ENCODE measurements at regions not wholly inside any gene's neighbourhood (a gene's known extent, or its start where the extent isn't known, plus 50 kb on each side); places are given as distances from the start of the nearest gene placed in this dataset.
"Not testable (repeated sequence)": the region's sequence is repeated elsewhere in the genome, so short reads cannot be mapped to it uniquely, and the experiment has no call there.

DNA sequence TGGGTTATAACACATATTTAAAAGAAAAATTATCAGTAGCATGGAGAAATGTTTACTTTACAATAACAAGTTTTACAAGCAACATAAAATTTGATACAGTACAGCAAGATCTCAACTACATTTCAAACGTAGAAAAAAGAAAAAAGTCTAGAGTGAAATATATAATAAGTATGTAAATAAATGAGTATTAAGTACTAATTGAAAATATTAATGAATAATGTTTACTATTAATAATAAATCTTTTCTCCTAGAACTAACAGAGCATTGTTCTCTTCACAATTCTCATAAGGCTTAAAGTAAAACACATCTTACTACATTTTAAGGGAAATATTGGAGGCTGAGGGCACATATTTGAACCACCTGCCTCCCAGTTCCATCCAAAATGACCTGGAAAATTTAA, 72.1 kb downstream of the TMEM212 start:
- no peaks in the 10 kb centered on the region for H4K20me1 ChIP-seq (ENCODE audit: insufficient read depth, low read length)

GRCh38 chr3:171916888-171917287, 73.7 kb downstream of the TMEM212 start:
- Histone ChIP-seq H3K9me3 (ENCODE audit: insufficient read depth, low read length, severe bottlenecking) (no peaks in the 10 kb centered on the region), H3K4me1 (ENCODE audit: insufficient read depth, low read length) (no peaks in the 10 kb centered on the region), H3K27ac (ENCODE audit: low read length) (no peak overlapping the region), H4K20me1 (ENCODE audit: insufficient read depth, low read length) (no peaks in the 10 kb centered on the region), H3K9ac (ENCODE audit: low read depth, low read length) (no peak overlapping the region), H3K36me3 (ENCODE audit: insufficient read depth, low read length) (no peaks in the 10 kb centered on the region), H3K4me2 (ENCODE audit: insufficient read depth, low read length) (no peak overlapping the region), H3K4me3 (ENCODE audit: low read depth in 1 of 2, low read length in 2 of 2) (no peak overlapping the region), H3K27me3 (ENCODE audit: insufficient read depth, low read length, poor library complexity) (peaks cover 3% of the 10 kb centered on the region), H2AFZ (ENCODE audit: low read depth, low read length) (no peak overlapping the region), H3K79me2 (ENCODE audit: insufficient read depth, low read length) (no peaks in the 10 kb centered on the region)
- DNase-seq: no peak
- no peak for ATAC-seq (ENCODE audit: insufficient read depth, low read depth)
- no peak for TF ChIP-seq EZH2 (IDR thresholded peaks at IDR 0.05; ENCODE audit: borderline replicate concordance, low read depth, low read length, severe bottlenecking)
- TF ChIP-seq, protein P1, sequence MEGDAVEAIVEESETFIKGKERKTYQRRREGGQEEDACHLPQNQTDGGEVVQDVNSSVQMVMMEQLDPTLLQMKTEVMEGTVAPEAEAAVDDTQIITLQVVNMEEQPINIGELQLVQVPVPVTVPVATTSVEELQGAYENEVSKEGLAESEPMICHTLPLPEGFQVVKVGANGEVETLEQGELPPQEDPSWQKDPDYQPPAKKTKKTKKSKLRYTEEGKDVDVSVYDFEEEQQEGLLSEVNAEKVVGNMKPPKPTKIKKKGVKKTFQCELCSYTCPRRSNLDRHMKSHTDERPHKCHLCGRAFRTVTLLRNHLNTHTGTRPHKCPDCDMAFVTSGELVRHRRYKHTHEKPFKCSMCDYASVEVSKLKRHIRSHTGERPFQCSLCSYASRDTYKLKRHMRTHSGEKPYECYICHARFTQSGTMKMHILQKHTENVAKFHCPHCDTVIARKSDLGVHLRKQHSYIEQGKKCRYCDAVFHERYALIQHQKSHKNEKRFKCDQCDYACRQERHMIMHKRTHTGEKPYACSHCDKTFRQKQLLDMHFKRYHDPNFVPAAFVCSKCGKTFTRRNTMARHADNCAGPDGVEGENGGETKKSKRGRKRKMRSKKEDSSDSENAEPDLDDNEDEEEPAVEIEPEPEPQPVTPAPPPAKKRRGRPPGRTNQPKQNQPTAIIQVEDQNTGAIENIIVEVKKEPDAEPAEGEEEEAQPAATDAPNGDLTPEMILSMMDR (IDR thresholded peaks at IDR 0.05; ENCODE audit: borderline replicate concordance, extremely low read depth, low read length, poor library complexity, severe bottlenecking): no peak

More for the DNA sequence above, 72.1 kb downstream of the TMEM212 start:
- Histone ChIP-seq H3K36me3 (ENCODE audit: insufficient read depth, low read length) (no peaks in the 10 kb centered on the region), H3K4me1 (ENCODE audit: insufficient read depth, low read length) (no peaks in the 10 kb centered on the region), H2AFZ (ENCODE audit: low read depth, low read length) (no peak overlapping the region), H3K79me2 (ENCODE audit: insufficient read depth, low read length) (no peaks in the 10 kb centered on the region), H3K4me3 (ENCODE audit: low read depth in 1 of 2, low read length in 2 of 2) (no peak overlapping the region), H3K27me3 (ENCODE audit: insufficient read depth, low read length, poor library complexity) (peaks cover 3% of the 10 kb centered on the region), H3K4me2 (ENCODE audit: insufficient read depth, low read length) (no peak overlapping the region), H3K27ac (ENCODE audit: low read length) (no peak overlapping the region), H3K9ac (ENCODE audit: low read depth, low read length) (no peak overlapping the region), H3K9me3 (ENCODE audit: insufficient read depth, low read length, severe bottlenecking) (no peaks in the 10 kb centered on the region)
- DNase-seq (no peak), ATAC-seq (ENCODE audit: insufficient read depth, low read depth) (no peak)
- TF ChIP-seq, protein P1 (IDR thresholded peaks at IDR 0.05; ENCODE audit: borderline replicate concordance, extremely low read depth, low read length, poor library complexity, severe bottlenecking): no peak
- no peak for TF ChIP-seq EZH2 (IDR thresholded peaks at IDR 0.05; ENCODE audit: borderline replicate concordance, low read depth, low read length, severe bottlenecking)

- not testable (repeated sequence) for H4K20me1 ChIP-seq (ENCODE audit: insufficient read depth, low read length); H3K4me1 ChIP-seq (ENCODE audit: insufficient read depth, low read length)
Observed at GRCh38 chr3:171922629-171923028, 79.5 kb downstream of the TMEM212 start.

DNA sequence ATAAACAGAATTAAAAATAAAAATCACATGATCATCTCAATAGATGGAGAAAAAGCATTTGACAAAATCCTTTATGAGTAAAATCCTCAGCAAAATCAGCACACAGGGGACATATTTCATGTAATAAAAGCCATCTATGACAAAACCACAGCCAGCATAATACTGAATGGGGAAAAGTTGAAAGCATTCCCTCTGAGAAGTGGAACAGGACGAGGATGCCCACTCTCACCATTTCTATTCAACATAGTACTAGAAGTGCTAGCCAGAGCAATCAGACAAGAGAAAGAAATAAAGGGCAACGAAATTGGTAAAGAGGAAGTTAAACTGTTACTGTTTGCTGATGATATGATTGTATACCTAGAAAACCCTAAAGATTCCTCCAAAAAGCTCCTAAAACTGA, 80.5 kb downstream of the TMEM212 start:
- not testable (repeated sequence) for H3K4me3 ChIP-seq (ENCODE audit: low read depth in 1 of 2, low read length in 2 of 2); H3K27me3 ChIP-seq (ENCODE audit: insufficient read depth, low read length, poor library complexity); H2AFZ ChIP-seq (ENCODE audit: low read depth, low read length); H3K9ac ChIP-seq (ENCODE audit: low read depth, low read length); H4K20me1 ChIP-seq (ENCODE audit: insufficient read depth, low read length); DNase-seq; H3K4me1 ChIP-seq (ENCODE audit: insufficient read depth, low read length); ATAC-seq (ENCODE audit: insufficient read depth, low read depth); H3K36me3 ChIP-seq (ENCODE audit: insufficient read depth, low read length); H3K4me2 ChIP-seq (ENCODE audit: insufficient read depth, low read length); H3K79me2 ChIP-seq (ENCODE audit: insufficient read depth, low read length); H3K9me3 ChIP-seq (ENCODE audit: insufficient read depth, low read length, severe bottlenecking); H3K27ac ChIP-seq (ENCODE audit: low read length)

More at GRCh38 chr3:171922629-171923028, 79.5 kb downstream of the TMEM212 start:
- not testable (repeated sequence) for H3K27me3 ChIP-seq (ENCODE audit: insufficient read depth, low read length, poor library complexity); H3K27ac ChIP-seq (ENCODE audit: low read length); ATAC-seq (ENCODE audit: insufficient read depth, low read depth); H3K9me3 ChIP-seq (ENCODE audit: insufficient read depth, low read length, severe bottlenecking); H3K79me2 ChIP-seq (ENCODE audit: insufficient read depth, low read length); H2AFZ ChIP-seq (ENCODE audit: low read depth, low read length); DNase-seq; H3K4me3 ChIP-seq (ENCODE audit: low read depth in 1 of 2, low read length in 2 of 2); H3K4me2 ChIP-seq (ENCODE audit: insufficient read depth, low read length); H3K36me3 ChIP-seq (ENCODE audit: insufficient read depth, low read length); H3K9ac ChIP-seq (ENCODE audit: low read depth, low read length)

DNA sequence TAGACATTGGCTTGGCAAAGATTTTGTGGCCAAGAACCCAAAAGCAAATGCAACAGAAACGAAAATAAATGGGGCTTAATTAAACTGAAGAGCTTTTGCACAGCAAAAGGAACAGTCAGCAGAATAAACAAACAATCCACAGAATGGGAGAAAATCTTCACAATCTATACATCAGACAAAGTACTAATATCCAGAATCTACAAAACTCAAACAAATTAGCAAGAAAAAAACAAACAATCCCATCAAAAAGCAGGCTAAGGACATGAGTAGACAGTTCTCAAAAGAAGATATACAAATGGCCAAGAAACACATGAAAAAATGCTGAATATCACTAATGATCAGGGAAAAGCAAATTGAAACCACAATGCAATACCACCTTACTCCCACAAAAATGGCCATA, 81.7 kb downstream of the TMEM212 start:
- not testable (repeated sequence) for ATAC-seq (ENCODE audit: insufficient read depth, low read depth); H3K9me3 ChIP-seq (ENCODE audit: insufficient read depth, low read length, severe bottlenecking); H4K20me1 ChIP-seq (ENCODE audit: insufficient read depth, low read length); H3K36me3 ChIP-seq (ENCODE audit: insufficient read depth, low read length); H2AFZ ChIP-seq (ENCODE audit: low read depth, low read length); H3K4me3 ChIP-seq (ENCODE audit: low read depth in 1 of 2, low read length in 2 of 2); H3K9ac ChIP-seq (ENCODE audit: low read depth, low read length); H3K27me3 ChIP-seq (ENCODE audit: insufficient read depth, low read length, poor library complexity); H3K79me2 ChIP-seq (ENCODE audit: insufficient read depth, low read length); H3K4me2 ChIP-seq (ENCODE audit: insufficient read depth, low read length); DNase-seq; H3K4me1 ChIP-seq (ENCODE audit: insufficient read depth, low read length); H3K27ac ChIP-seq (ENCODE audit: low read length)

All from DND-41 (cell line).